ENCODE measurements at regions not wholly inside any gene's neighbourhood (a gene's known extent, or its start where the extent isn't known, plus 50 kb on each side); places are given as distances from the start of the nearest gene placed in this dataset.

GRCh38 chr20:40175296-40175695 is 513.7 kb downstream of the MAFB start:
- Mint-ChIP-seq H3K27me3 (ENCODE audit: insufficient read depth) (no peaks in the 10 kb centered on the region), H3K4me3 (no peak overlapping the region), H3K36me3 (ENCODE audit: low read depth) (no peaks in the 10 kb centered on the region), H3K27ac (no peak overlapping the region), H3K9me3 (peaks cover 31% of the 10 kb centered on the region), H3K4me1 (ENCODE audit: low read depth) (no peaks in the 10 kb centered on the region)
- TF ChIP-seq CTCF (IDR thresholded peaks at IDR 0.05) = no peak
- no peak for DNase-seq

- Mint-ChIP-seq H3K9me3 (peaks cover 35% of the 10 kb centered on the region), H3K27ac (no peak overlapping the region), H3K4me3 (no peak overlapping the region)
These were observed 515.2 kb downstream of the MAFB start for GRCh38 chr20:40173872-40174271.

GRCh38 chr20:40168981-40169620 is 519.9 kb downstream of the MAFB start:
- TF ChIP-seq CTCF (IDR thresholded peaks at IDR 0.05) = no peak
- Mint-ChIP-seq H3K4me1 (ENCODE audit: low read depth) (no peaks in the 10 kb centered on the region), H3K36me3 (ENCODE audit: low read depth) (no peaks in the 10 kb centered on the region), H3K9me3 (peaks cover 27% of the 10 kb centered on the region), H3K4me3 (no peak overlapping the region), H3K27ac (no peak overlapping the region), H3K27me3 (ENCODE audit: insufficient read depth) (no peaks in the 10 kb centered on the region)
- no peak for DNase-seq

More at GRCh38 chr20:40173872-40174271, 515.2 kb downstream of the MAFB start:
- Mint-ChIP-seq H3K36me3 (ENCODE audit: low read depth) (no peaks in the 10 kb centered on the region), H3K27me3 (ENCODE audit: insufficient read depth) (no peaks in the 10 kb centered on the region), H3K4me1 (ENCODE audit: low read depth) (no peaks in the 10 kb centered on the region)
- DNase-seq = no peak
- no peak for TF ChIP-seq CTCF (IDR thresholded peaks at IDR 0.05)

- TF ChIP-seq CTCF (IDR thresholded peaks at IDR 0.05) = no peak
- no peak overlapping the region for H3K4me3 Mint-ChIP-seq
- H3K27me3 Mint-ChIP-seq (ENCODE audit: insufficient read depth) = no peaks in the 10 kb centered on the region
- H3K9me3 Mint-ChIP-seq = peaks cover 13% of the 10 kb centered on the region
- no peak overlapping the region for H3K27ac Mint-ChIP-seq
- H3K36me3 Mint-ChIP-seq (ENCODE audit: low read depth) = no peaks in the 10 kb centered on the region
- H3K4me1 Mint-ChIP-seq (ENCODE audit: low read depth) = no peaks in the 10 kb centered on the region
- DNase-seq = no peak
These were observed 527.6 kb downstream of the MAFB start for GRCh38 chr20:40161391-40161790.

GRCh38 chr20:40160097-40160550 is 528.9 kb downstream of the MAFB start:
- Mint-ChIP-seq H3K36me3 (ENCODE audit: low read depth) (no peaks in the 10 kb centered on the region), H3K4me3 (no peak overlapping the region)

More at GRCh38 chr20:40160097-40160550, 528.9 kb downstream of the MAFB start:
- Mint-ChIP-seq H3K9me3 (peaks cover 6% of the 10 kb centered on the region; the same call in 1 of the 2 replicates), H3K4me1 (ENCODE audit: low read depth) (no peaks in the 10 kb centered on the region), H3K27ac (no peak overlapping the region), H3K27me3 (ENCODE audit: insufficient read depth) (no peaks in the 10 kb centered on the region)
- no peak for DNase-seq
- TF ChIP-seq CTCF (IDR thresholded peaks at IDR 0.05) = peak; percentile 50; the same call in 1 of the 2 replicates
